ENCODE measurements at regions not wholly inside any gene's neighbourhood (a gene's known extent, or its start where the extent isn't known, plus 50 kb on each side); places are given as distances from the start of the nearest gene placed in this dataset.

DNA sequence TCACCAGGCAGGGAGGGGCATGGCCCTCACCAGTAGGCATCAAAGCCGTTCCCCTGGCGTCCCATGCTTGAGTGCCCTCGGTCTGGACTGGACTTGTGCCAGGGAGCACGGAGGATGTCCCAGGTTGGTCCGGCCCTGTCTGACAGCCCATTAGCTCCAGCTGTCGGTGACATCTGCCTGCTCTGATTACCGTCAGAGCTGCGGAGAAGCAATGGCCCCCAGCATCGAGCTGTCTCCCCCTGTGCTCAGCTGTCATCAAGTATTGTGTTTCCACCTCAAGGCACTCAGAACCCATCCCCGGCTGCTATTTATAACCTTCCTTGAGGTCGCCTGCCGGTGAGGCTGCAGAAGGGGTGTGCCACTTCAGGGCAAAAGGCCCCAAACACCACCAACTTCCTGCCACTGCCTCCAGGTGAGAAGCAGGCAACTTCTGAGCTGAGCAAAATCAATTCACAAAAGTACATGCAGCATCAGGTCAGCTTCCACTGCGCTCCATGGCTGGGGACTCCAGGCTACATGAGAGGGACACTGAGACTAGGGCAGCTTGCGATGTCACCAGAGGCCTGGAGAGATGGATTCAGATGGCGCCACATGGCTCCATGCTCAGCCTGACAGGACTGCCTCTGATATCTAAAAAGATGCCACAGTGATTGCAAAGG is 142.7 kb downstream of the C5orf15 start:
- no peak overlapping the region for H3K4me3 ChIP-seq
- H3K27me3 ChIP-seq (replicated peaks; ENCODE audit: insufficient read depth), result no peaks in the 10 kb centered on the region
- 70% methylated on average over 15 of the region's 15 CpGs for WGBS
- intact Hi-C loops (cut with DNase I), result no loop called here
- H3K4me1 ChIP-seq (replicated peaks), result no peaks in the 10 kb centered on the region
- no peak overlapping the region for H3K27ac ChIP-seq
- H3K9me3 ChIP-seq, result no peaks in the 10 kb centered on the region
- no peak for DNase-seq (ENCODE audit: low spot score)
- TF ChIP-seq POLR2AphosphoS5 (IDR thresholded peaks at IDR 0.05) (no peak), POLR2A (IDR thresholded peaks at IDR 0.05) (no peak)
- TF ChIP-seq, protein P1, sequence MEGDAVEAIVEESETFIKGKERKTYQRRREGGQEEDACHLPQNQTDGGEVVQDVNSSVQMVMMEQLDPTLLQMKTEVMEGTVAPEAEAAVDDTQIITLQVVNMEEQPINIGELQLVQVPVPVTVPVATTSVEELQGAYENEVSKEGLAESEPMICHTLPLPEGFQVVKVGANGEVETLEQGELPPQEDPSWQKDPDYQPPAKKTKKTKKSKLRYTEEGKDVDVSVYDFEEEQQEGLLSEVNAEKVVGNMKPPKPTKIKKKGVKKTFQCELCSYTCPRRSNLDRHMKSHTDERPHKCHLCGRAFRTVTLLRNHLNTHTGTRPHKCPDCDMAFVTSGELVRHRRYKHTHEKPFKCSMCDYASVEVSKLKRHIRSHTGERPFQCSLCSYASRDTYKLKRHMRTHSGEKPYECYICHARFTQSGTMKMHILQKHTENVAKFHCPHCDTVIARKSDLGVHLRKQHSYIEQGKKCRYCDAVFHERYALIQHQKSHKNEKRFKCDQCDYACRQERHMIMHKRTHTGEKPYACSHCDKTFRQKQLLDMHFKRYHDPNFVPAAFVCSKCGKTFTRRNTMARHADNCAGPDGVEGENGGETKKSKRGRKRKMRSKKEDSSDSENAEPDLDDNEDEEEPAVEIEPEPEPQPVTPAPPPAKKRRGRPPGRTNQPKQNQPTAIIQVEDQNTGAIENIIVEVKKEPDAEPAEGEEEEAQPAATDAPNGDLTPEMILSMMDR (IDR thresholded peaks at IDR 0.05), result no peak
- H3K36me3 ChIP-seq, result no peaks in the 10 kb centered on the region

DNA sequence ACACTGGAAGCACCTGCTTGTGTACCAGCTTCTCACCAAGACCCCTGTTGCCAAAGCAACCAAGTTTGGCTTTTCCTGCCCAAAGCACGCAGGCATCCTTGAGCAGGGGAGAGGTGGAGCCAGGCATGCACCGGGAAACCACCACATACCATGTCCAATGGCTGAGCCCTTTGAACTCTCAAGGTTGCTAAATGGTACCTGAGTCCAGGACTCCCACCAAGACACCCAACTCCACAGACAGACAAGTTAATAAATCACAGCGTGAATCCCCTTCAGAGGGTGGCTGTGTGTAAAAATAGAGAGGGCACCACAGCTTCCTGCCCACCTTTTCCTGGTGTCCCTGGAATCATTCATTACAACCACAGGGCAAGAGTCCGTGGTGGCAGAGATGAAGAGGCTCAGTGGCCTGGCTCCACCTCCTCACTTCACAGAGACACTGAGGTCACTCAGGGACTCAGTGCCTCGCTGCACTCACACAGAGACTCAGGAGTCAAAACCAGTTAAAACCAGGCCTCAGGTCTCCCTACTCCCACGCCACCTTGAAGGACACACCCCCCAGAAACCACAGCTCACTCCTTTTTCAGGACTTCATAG is 143.7 kb downstream of the C5orf15 start:
- DNase-seq (ENCODE audit: low spot score), result no peak
- intact Hi-C loops (cut with DNase I), result no loop called here
- Histone ChIP-seq H3K36me3 (no peaks in the 10 kb centered on the region), H3K4me1 (replicated peaks) (no peaks in the 10 kb centered on the region), H3K27me3 (replicated peaks; ENCODE audit: insufficient read depth) (no peaks in the 10 kb centered on the region), H3K4me3 (no peak overlapping the region), H3K9me3 (no peaks in the 10 kb centered on the region), H3K27ac (no peak overlapping the region)
- WGBS, result 83% methylated on average over 6 of the region's 6 CpGs
- TF ChIP-seq, protein P1 (IDR thresholded peaks at IDR 0.05), result no peak
- no peak for TF ChIP-seq POLR2AphosphoS5 (IDR thresholded peaks at IDR 0.05)

DNA sequence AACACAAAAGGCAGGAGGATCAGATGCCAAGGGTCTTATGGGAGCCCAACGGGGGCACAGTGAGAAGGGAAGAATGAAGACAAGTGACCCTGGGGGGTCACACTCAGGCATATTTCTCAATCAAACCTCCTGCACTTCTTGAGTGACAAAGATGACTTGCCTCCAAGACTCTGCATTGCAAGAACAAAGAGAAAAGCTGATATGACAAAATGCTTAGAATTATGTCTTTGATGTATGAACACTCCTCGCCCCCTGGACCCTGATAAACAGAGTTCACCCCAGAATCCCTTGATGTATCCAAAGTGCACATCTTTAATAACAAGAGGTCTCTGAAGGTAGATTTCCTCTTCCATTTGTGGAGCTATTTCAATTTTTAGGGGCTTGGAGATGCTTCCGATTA is 146.5 kb downstream of the C5orf15 start:
- Histone ChIP-seq H3K4me3 (no peak overlapping the region), H3K9me3 (no peaks in the 10 kb centered on the region), H3K27me3 (replicated peaks; ENCODE audit: insufficient read depth) (no peaks in the 10 kb centered on the region), H3K36me3 (no peaks in the 10 kb centered on the region), H3K4me1 (replicated peaks) (no peaks in the 10 kb centered on the region), H3K27ac (no peak overlapping the region)
- WGBS, result 59% methylated on average over 3 of the region's 3 CpGs
- DNase-seq (ENCODE audit: low spot score), result no peak
- TF ChIP-seq POLR2A (IDR thresholded peaks at IDR 0.05) (no peak), POLR2AphosphoS5 (IDR thresholded peaks at IDR 0.05) (no peak)
- TF ChIP-seq, protein P1 (IDR thresholded peaks at IDR 0.05), result no peak
- intact Hi-C loops (cut with DNase I), result no loop called here

DNA sequence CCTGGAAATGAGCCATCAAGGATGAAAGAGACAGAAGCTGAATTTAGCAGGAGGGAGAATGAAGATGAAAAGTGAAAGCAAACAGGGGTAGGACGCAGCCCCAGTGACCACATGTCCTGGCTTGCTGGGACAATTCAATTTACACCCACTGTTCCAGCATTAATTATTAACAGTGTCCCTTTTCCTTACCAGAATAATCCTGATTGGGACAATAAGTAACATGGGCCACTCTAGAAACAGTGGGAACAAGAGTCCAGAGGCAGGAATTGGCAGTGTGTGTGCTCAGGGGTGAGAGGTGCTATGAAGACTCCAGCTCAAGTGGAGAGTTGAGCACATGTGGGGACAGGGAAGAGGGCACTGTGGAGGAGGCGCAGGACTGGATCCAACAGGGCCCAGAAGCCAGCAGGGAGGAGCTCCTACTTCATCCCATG is 147.1 kb downstream of the C5orf15 start:
- no peak overlapping the region for H3K4me3 ChIP-seq
- 66% methylated on average over 2 of the region's 2 CpGs for WGBS
- no peak for DNase-seq (ENCODE audit: low spot score)
- no peaks in the 10 kb centered on the region for H3K27me3 ChIP-seq (replicated peaks; ENCODE audit: insufficient read depth)
- intact Hi-C loops (cut with DNase I), result no loop called here
- H3K36me3 ChIP-seq, result no peaks in the 10 kb centered on the region
- H3K9me3 ChIP-seq, result no peaks in the 10 kb centered on the region
- H3K27ac ChIP-seq, result no peak overlapping the region
- H3K4me1 ChIP-seq (replicated peaks), result no peaks in the 10 kb centered on the region
- TF ChIP-seq POLR2A (IDR thresholded peaks at IDR 0.05), result no peak
- TF ChIP-seq, protein P1 (IDR thresholded peaks at IDR 0.05), result no peak
- TF ChIP-seq POLR2AphosphoS5 (IDR thresholded peaks at IDR 0.05), result no peak

DNA sequence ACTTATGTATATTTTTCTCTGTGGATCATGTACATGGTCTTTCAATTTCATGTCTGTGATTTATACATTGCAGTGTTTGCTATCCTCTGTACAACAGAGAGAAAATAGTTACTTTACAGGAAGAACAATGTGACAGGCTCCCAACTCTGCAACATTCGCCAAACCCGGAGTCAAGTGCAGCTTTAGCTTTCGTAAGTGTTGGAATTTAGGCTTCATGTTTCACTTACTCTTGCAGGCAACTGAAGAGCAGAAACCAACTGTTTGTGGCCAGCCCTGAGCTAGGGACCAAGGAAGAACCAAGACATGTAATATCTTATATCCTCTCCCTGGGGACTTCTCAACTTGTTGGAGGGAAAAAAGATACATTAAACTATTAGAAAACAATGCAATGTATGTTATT is 147.9 kb downstream of the C5orf15 start:
- no peaks in the 10 kb centered on the region for H3K4me1 ChIP-seq (replicated peaks)
- TF ChIP-seq, protein P1 (IDR thresholded peaks at IDR 0.05), result no peak
- TF ChIP-seq POLR2A (IDR thresholded peaks at IDR 0.05) (no peak), POLR2AphosphoS5 (IDR thresholded peaks at IDR 0.05) (no peak)
- H3K9me3 ChIP-seq, result no peaks in the 10 kb centered on the region
- no peak overlapping the region for H3K27ac ChIP-seq
- H3K4me3 ChIP-seq, result no peak overlapping the region
- H3K27me3 ChIP-seq (replicated peaks; ENCODE audit: insufficient read depth), result no peaks in the 10 kb centered on the region
- intact Hi-C loops (cut with DNase I), result no loop called here
- no peaks in the 10 kb centered on the region for H3K36me3 ChIP-seq
- DNase-seq (ENCODE audit: low spot score), result no peak
- 26% methylated on average over 3 of the region's 3 CpGs for WGBS

Data from prostate gland (tissue), 2 donors.